ENCODE measurements at regions not wholly inside any gene's neighbourhood (a gene's known extent, or its start where the extent isn't known, plus 50 kb on each side); places are given as distances from the start of the nearest gene placed in this dataset.
"Not testable (repeated sequence)": the region's sequence is repeated elsewhere in the genome, so short reads cannot be mapped to it uniquely, and the experiment has no call there.

- no peak for DNase-seq (ENCODE audit: low read depth in 4 of 4, low spot score in 1 of 4)
Observed at GRCh38 chr4:154035341-154035740, 246.5 kb upstream of the SFRP2 start.

DNA sequence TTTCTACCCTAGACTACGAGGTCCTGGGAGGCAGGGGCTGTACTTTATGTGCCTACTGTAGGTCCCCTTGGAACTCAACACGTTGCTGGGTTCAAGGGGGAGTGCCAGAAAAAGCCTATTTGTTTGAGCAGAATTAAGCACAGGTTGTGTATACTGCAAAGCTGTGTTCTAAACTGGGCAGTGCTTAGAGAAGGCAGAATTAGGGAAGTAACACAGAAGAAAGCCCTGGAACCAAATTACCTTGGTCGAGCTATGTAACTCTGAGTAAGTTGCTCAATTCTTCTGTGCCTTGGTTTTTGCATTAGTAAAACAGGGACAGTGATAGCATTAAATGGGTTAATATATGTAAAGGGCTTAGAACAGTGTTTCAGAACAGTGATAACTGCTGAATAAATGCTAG is 245.0 kb upstream of the SFRP2 start:
- no peak for DNase-seq (ENCODE audit: low read depth in 4 of 4, low spot score in 1 of 4)

DNA sequence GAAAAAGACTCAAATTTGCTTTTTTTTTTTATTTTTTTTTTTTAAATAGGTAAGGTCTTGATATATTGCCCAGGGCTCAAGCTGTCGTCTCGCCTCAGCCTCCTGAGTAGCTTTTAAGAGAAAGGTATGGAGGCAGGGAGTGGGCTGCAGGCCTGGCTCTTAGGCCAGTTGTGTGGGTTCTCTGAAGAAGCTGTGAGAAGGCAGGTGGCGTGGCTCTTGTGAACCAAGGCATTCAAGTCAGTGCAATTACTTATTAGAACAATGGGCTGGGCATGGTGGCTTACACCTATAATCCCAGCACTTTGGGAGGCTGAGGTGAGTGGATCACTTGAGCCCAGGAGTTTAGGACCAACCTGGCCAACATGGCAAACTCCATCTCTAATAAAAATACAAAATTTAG is 244.0 kb upstream of the SFRP2 start:
- no peak for DNase-seq (ENCODE audit: low read depth in 4 of 4, low spot score in 1 of 4)

- no peak for DNase-seq (ENCODE audit: low read depth in 4 of 4, low spot score in 1 of 4)
Observed at GRCh38 chr4:154030746-154031145, 241.9 kb upstream of the SFRP2 start.

- DNase-seq (ENCODE audit: low read depth in 4 of 4, low spot score in 1 of 4): no peak
Observed at GRCh38 chr4:154030152-154030551, 241.3 kb upstream of the SFRP2 start.

- no peak for DNase-seq (ENCODE audit: low read depth in 4 of 4, low spot score in 1 of 4)
Observed at GRCh38 chr4:154029171-154029570, 240.3 kb upstream of the SFRP2 start.

DNA sequence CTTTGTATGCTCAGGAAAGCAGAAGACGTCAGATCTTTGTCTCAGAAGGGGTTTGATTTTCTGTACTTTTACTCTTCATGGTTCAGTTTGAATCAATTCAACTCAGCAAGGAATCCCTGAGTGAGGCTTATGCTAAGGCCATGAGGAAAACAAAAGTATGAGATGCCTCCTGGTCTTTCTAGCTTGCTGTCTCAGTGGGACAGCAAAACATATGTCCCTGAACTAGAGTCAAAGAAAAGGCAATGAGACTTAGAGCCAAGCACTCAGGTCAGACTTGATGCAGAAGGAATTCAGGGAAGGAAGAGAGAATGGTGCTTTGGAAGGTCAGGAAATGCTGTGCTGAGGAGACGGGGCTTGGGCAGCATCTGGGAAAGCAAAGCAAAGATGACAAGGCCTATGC is 236.2 kb upstream of the SFRP2 start:
- no peak for DNase-seq (ENCODE audit: low read depth in 4 of 4, low spot score in 1 of 4)

- no peak for DNase-seq (ENCODE audit: low read depth in 4 of 4, low spot score in 1 of 4)
Observed at GRCh38 chr4:154024097-154024694, 235.3 kb upstream of the SFRP2 start.

DNA sequence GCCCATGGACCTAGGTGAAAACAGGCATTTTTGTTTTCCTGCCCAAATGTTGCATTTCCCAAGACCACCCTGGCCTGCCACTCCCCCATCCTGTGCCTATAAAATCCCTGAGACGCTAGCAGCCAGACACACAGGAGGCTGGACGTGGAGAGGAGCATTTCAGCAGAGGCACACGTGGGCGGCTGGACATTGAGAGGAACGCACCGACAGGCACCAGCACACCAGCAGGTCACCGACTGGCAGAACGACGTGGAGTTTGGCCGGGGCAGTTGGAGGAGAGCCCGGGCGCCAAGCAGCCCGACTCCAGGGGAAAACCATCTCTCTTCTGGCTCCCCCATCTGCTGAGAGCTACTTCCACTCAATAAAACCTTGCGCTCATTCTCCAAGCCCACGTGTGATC is 234.8 kb upstream of the SFRP2 start:
- not testable (repeated sequence) for DNase-seq (ENCODE audit: low read depth in 4 of 4, low spot score in 1 of 4)

GRCh38 chr4:154019811-154020210 is 230.9 kb upstream of the SFRP2 start:
- DNase-seq (ENCODE audit: low read depth in 4 of 4, low spot score in 1 of 4): no peak

GRCh38 chr4:154018659-154019058 is 229.8 kb upstream of the SFRP2 start:
- peak in 1 of 4 experiments; percentile 2 for DNase-seq (ENCODE audit: low read depth in 4 of 4, low spot score in 1 of 4)

DNA sequence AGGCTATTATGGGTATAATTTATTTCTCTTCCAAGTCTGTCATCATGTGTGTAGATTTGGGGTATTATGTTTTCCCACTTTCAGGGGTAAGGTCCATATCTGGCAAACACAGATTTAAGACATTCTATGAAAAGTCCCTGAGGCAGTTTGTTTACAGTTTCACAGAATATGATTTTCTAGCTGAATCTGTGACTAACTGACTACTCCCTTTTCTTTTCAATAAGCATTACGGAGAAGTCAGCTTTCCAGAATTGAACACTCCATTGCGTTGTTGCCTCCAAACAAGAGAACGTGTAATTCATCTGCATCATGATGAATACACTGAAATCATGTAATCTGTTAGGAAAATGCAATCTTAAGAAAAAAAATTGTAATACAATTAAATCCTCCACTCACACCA is 226.7 kb upstream of the SFRP2 start:
- DNase-seq (ENCODE audit: low read depth in 4 of 4, low spot score in 1 of 4): no peak

- DNase-seq (ENCODE audit: low read depth in 4 of 4, low spot score in 1 of 4): no peak
Observed at GRCh38 chr4:154014407-154015321, 225.8 kb upstream of the SFRP2 start.

DNA sequence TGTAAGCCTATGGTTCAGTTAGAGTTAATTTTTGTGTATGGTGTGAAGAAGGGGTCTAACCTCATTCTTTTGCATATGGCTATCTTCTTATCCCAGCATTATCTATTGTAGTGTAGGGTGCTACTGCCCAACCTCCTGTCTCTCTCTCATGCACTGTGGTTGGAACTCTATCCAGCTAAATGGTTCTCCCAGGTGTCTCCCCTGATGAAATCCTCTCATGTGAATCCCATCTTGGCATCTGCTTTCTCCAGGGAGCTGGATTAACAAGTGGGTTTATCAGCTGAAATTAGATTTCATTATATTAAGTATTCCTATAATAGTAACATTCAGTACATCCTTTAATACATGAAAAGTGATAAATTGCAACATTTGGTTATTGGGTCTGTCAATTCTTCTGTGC is 224.7 kb upstream of the SFRP2 start:
- DNase-seq (ENCODE audit: low read depth in 4 of 4, low spot score in 1 of 4): no peak

GRCh38 chr4:154010371-154010770 is 221.5 kb upstream of the SFRP2 start:
- DNase-seq (ENCODE audit: low read depth in 4 of 4, low spot score in 1 of 4): no peak

DNA sequence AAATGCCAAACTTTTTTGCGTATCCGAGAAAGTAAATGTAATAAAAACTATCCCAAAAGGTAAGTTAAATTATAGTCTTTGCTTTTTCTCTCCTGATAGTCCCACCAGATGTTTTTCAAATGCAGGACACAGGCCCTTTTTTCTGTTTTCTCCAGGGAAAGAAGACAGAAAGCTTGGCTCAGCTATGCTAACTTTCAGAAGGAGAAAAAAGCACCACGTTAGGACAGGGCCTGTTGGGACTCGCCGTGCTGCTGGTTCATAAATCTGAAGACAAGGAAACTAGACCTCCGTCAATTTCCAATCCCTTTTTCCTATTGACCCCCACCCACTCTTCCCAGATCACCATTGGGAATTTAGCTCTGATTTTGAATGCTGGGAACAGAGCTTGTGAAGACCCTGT is 220.9 kb upstream of the SFRP2 start:
- no peak for DNase-seq (ENCODE audit: low read depth in 4 of 4, low spot score in 1 of 4)

DNA sequence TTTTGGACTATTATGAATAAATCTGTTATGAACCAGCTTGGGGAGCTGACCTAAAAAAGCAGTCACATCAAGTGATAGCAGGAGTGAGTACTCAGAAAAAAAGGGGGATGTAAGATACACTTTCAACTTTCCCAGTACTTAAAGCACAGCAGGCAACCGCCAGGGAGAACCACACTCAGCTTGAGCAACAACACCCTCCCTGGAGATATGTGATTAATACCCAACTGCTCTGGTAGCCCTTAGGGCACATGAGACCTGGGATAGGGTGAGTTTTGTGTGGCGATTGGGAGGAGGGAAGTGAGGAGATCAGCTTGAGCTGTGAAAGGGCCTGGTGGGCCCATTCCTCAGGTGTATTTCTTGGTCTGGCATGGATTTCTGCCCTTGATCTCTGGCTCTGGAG is 220.3 kb upstream of the SFRP2 start:
- no peak for DNase-seq (ENCODE audit: low read depth in 4 of 4, low spot score in 1 of 4)

DNA sequence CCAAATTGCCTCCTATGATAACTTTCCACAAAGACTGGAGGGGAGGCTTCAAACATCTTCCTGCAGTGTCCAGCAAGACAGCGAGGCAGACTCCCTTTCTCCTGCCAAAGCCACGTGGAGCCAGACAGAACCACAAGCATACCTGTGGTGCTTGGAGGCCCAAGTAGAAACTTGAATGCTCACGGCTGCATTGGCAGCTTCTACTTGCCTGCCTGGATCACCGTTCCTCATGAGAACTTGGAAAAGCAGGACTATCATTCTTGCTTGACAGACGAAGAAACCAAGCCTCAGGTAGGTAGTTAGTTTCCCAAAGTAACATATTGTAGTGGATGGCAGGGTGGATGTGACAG is 216.3 kb upstream of the SFRP2 start:
- no peak for DNase-seq (ENCODE audit: low read depth in 4 of 4, low spot score in 1 of 4)

GRCh38 chr4:154004507-154005170 is 215.8 kb upstream of the SFRP2 start:
- DNase-seq (ENCODE audit: low read depth in 4 of 4, low spot score in 1 of 4): no peak

GRCh38 chr4:154004016-154004415 is 215.1 kb upstream of the SFRP2 start:
- DNase-seq (ENCODE audit: low read depth in 4 of 4, low spot score in 1 of 4): no peak

GRCh38 chr4:154003378-154003777 is 214.5 kb upstream of the SFRP2 start:
- DNase-seq (ENCODE audit: low read depth in 4 of 4, low spot score in 1 of 4): no peak

DNA sequence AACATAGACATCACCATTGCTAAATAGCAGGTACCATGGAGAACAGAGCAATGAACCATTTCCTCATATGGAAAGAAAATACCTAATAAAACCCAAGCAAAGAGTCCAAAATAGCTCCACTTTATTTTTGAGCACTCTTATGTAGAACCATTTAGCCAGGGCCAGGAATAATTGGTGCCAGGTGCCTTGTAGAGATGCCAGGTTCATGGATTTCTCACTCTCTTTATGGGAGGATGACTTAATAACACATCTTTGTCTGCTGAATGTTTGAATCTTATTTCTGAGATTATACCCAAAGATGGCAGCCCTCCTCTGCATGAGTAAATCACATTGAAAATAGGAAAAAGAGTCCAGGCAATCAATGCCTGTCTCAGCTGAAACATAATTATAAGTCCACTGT is 212.3 kb upstream of the SFRP2 start:
- no peak for DNase-seq (ENCODE audit: low read depth in 4 of 4, low spot score in 1 of 4)
